WERI-Rb-1 (cell line): ENCODE measurements at regions not wholly inside any gene's neighbourhood (a gene's known extent, or its start where the extent isn't known, plus 50 kb on each side); places are given as distances from the start of the nearest gene placed in this dataset.

Source experiments
- DNase-seq: peaks from one replicate; pipeline ENCODE4 v3.0.0-alpha.2; 2020
- H3K27ac ChIP-seq: fragments of 250-450 bp; sonication (Bioruptor Pico); 2 replicates; pipeline ENCODE4 v1.5.1; 2020; ENCODE audit warnings: mild to moderate bottlenecking, moderate library complexity
- H3K27me3 ChIP-seq: fragments of 250-450 bp; sonication (Bioruptor Pico); 2 replicates; pipeline ENCODE4 v1.5.1; 2021; ENCODE audit warnings: mild to moderate bottlenecking, low read depth, moderate library complexity; ENCODE audit not compliant: insufficient read depth, severe bottlenecking
- H3K36me3 ChIP-seq: fragments of 250-450 bp; sonication (Bioruptor Pico); 2 replicates; pipeline ENCODE4 v1.5.1; 2020; ENCODE audit warnings: mild to moderate bottlenecking, moderate library complexity
- H3K4me3 ChIP-seq: 2 replicates; pipeline ENCODE4 v1.5.1; 2011; ENCODE audit warnings: low read depth, mild to moderate bottlenecking, control low read depth, low read length
- H3K9me3 ChIP-seq: fragments of 250-450 bp; sonication (Bioruptor Pico); 2 replicates; pipeline ENCODE4 v1.5.1; 2021; ENCODE audit warnings: mild to moderate bottlenecking, moderate library complexity; ENCODE audit not compliant: severe bottlenecking
- TF ChIP-seq, protein P1 (sequence below): IDR thresholded peaks from 2 replicates; pipeline ENCODE4 v1.5.1; 2011; ENCODE audit warnings: low read depth, mild to moderate bottlenecking, control low read depth, inconsistent platforms, low read length

DNA sequence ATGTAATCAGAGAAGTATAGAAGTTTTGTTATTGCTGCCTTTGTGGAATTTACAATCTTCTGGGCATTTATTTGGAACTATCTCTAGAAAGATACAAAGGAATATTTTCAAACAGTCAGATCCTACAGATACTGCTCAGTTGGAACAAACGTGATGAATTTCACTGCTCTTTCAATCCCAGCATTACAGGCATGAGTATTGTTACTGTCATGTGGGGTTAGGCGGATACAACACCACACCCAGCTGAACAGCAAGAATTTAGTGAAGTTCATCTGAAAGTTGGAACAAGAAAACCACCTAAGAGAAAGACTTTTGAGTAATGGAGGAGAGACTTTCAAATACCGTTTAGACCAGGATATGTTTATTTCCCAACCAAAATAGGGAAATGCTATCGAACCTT, 123.3 kb upstream of the PLXNC1 start:
- Histone ChIP-seq H3K4me3 (no peak overlapping the region), H3K9me3 (peaks cover 6% of the 10 kb centered on the region)
- DNase-seq: no peak

DNA sequence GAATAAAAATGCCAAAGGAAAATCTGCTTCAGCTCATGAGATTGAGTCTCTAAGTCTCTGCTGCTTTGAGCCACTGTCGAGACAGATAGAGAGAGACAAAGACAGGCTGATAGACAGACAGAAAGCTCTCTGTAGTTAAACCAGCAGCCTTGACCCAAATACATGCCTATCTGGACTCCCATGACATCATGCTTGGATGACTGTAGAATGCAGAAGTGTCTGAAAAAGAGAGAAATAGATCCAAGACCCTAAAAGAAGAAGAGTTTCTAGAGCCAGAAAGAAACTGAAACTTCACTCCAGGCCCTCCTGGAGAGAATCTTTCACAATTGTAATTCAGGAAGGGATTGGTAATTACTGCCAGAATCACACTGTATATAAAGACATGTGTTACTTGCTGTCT, 122.6 kb upstream of the PLXNC1 start:
- Histone ChIP-seq H3K4me3 (no peak overlapping the region), H3K9me3 (peaks cover 6% of the 10 kb centered on the region), H3K27ac (no peak overlapping the region), H3K27me3 (no peaks in the 10 kb centered on the region), H3K36me3 (no peaks in the 10 kb centered on the region)
- TF ChIP-seq, protein P1, sequence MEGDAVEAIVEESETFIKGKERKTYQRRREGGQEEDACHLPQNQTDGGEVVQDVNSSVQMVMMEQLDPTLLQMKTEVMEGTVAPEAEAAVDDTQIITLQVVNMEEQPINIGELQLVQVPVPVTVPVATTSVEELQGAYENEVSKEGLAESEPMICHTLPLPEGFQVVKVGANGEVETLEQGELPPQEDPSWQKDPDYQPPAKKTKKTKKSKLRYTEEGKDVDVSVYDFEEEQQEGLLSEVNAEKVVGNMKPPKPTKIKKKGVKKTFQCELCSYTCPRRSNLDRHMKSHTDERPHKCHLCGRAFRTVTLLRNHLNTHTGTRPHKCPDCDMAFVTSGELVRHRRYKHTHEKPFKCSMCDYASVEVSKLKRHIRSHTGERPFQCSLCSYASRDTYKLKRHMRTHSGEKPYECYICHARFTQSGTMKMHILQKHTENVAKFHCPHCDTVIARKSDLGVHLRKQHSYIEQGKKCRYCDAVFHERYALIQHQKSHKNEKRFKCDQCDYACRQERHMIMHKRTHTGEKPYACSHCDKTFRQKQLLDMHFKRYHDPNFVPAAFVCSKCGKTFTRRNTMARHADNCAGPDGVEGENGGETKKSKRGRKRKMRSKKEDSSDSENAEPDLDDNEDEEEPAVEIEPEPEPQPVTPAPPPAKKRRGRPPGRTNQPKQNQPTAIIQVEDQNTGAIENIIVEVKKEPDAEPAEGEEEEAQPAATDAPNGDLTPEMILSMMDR: no peak
- DNase-seq: no peak

More for the DNA sequence above, 123.3 kb upstream of the PLXNC1 start:
- TF ChIP-seq, protein P1: no peak
- H3K27me3 ChIP-seq: no peaks in the 10 kb centered on the region
- no peak overlapping the region for H3K27ac ChIP-seq
- H3K36me3 ChIP-seq: no peaks in the 10 kb centered on the region

DNA sequence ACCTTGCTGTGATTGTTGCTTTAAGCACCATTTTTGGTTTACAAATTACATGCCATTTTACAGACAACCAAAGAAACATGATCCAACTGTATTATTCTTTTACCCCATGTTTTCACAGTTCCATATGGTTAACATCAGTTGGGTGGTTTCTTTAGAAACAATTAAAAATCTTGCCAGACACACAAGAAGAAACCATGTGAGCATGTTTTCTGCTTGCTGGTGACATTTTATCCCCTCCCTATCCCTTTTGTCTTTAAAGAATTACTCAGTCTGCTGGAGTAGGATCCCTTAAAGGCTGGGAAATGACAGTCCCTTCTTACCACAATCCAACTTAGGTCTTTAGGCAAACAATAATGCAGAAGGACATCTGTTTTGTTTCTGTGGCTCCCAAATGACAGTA, 121.8 kb upstream of the PLXNC1 start:
- no peaks in the 10 kb centered on the region for H3K36me3 ChIP-seq
- DNase-seq: no peak
- H3K27me3 ChIP-seq: no peaks in the 10 kb centered on the region
- H3K9me3 ChIP-seq: peaks cover 6% of the 10 kb centered on the region
- no peak overlapping the region for H3K27ac ChIP-seq
- H3K4me3 ChIP-seq: no peak overlapping the region
- TF ChIP-seq, protein P1: no peak

DNA sequence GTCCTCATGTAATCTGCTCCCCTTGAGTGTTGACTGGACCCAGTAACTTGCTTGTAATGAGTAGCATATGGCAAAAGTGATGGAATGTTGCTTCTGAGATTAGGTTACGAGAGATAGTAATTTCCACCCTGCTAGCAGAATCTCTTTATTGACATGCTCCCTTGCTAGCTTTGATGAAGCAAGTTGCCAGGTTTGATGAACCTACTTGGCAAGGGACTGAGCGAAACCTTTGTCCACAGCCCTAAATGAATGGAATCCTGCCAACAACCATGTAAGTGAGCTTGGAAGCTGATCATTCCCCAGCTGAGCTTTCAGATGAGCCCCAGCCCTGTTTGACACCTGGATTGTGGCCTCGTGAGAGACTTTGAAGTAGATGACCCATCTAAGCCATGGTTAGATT, 120.8 kb upstream of the PLXNC1 start:
- TF ChIP-seq, protein P1: no peak
- Histone ChIP-seq H3K36me3 (no peaks in the 10 kb centered on the region), H3K4me3 (no peak overlapping the region), H3K9me3 (peaks cover 6% of the 10 kb centered on the region), H3K27ac (no peak overlapping the region), H3K27me3 (no peaks in the 10 kb centered on the region)
- no peak for DNase-seq

DNA sequence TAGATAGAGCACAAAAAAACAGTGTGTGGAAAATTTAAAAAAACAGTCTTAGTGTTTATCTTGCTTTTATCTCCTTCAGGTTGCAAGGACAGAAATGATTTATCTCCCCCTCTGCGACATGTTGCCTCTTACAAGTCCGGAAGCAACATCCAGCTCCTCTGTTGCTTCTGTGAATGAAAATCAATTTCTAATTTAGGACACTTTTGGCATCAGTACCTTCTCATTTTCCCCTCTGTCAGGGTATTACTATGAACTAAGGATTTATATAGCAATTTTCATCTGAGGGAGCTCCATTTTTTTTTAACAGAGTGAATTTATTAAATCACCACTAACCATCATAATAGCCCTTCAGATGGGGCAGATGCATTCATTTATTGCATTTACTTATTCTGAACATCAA, 116.6 kb upstream of the PLXNC1 start:
- TF ChIP-seq, protein P1: no peak
- no peak for DNase-seq
- no peak overlapping the region for H3K27ac ChIP-seq
- H3K36me3 ChIP-seq: no peaks in the 10 kb centered on the region
- no peaks in the 10 kb centered on the region for H3K27me3 ChIP-seq
- H3K4me3 ChIP-seq: no peak overlapping the region
- peaks cover 6% of the 10 kb centered on the region for H3K9me3 ChIP-seq

DNA sequence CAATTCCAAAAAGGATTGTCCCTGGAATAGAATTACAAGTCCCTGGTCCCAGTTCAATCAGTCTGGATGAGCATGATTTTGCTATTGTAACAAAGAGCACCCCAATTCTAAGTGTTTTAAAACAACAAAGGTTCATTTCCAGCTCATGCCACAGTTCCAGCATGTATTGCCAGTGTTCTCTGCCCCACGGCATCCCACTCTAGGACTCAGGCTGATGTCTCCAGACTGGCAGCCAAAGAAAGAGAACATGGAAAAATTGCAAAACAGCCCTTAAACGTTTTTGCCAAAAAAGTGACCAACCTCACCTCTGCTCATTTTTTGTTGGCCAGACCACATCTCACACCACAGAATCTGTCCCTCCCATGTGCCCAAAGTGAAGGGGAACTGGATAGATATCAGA, 116.0 kb upstream of the PLXNC1 start:
- H3K4me3 ChIP-seq: no peak overlapping the region
- H3K9me3 ChIP-seq: peaks cover 6% of the 10 kb centered on the region
- H3K27ac ChIP-seq: no peak overlapping the region
- DNase-seq: no peak
- H3K27me3 ChIP-seq: no peaks in the 10 kb centered on the region
- H3K36me3 ChIP-seq: no peaks in the 10 kb centered on the region
- TF ChIP-seq, protein P1: no peak
